SK-N-MC (cell line): ENCODE measurements at regions not wholly inside any gene's neighbourhood (a gene's known extent, or its start where the extent isn't known, plus 50 kb on each side); places are given as distances from the start of the nearest gene placed in this dataset.
"Not testable (repeated sequence)": the region's sequence is repeated elsewhere in the genome, so short reads cannot be mapped to it uniquely, and the experiment has no call there.

Experiments used
- EZH2 ChIP-seq: fragments of 200-600 bp; sonication (generic); IDR thresholded peaks from one replicate; pipeline ENCODE4 v1.6.1; 2017; ENCODE audit warnings: antibody characterized with exemption
- POLR2AphosphoS5 ChIP-seq: IDR thresholded peaks from 2 replicates; pipeline ENCODE4 v1.6.1; 2012; ENCODE audit warnings: mild to moderate bottlenecking, low read depth, low read length, borderline replicate concordance

GRCh38 chr12:58704770-58705169 is 215.5 kb downstream of the LRIG3 start:
- TF ChIP-seq POLR2AphosphoS5, EZH2: not testable (repeated sequence)
